IMR-90 (cell line): ENCODE measurements at regions not wholly inside any gene's neighbourhood (a gene's known extent, or its start where the extent isn't known, plus 50 kb on each side); places are given as distances from the start of the nearest gene placed in this dataset.

Experiments used
- ATAC-seq: fragments of 200-7000 bp; cut with Tn5 transposase; 2 replicates; pipeline ENCODE4 v1.9.1; 2020; ENCODE audit warnings: low read depth, mild to moderate bottlenecking, moderate library complexity
- BruUV-seq: library from RNA; stranded (reverse); fragments of 400-500 nt; replicated peaks from 2 replicates; lab custom pipeline; 2021; lab: Mats Ljungman, UMichigan
- CTCF ChIA-PET: fragments of 300-600 bp; formaldehyde crosslinking; extraction: SDS; loops from one replicate; lab custom pipeline; 2021; ENCODE audit warnings: antibody characterized with exemption; lab: Yijun Ruan, JAX
- POLR2A ChIA-PET: fragments of 300-600 bp; sonication (Branson Sonifier 250); formaldehyde crosslinking; loops from one replicate; lab custom pipeline; 2022; ENCODE audit warnings: antibody characterized with exemption; ENCODE audit not compliant: unreplicated experiment; lab: Charles Lee
- DNase-seq: peaks from one replicate; pipeline ENCODE4 v3.0.0; 2013
- H2AFZ ChIP-seq: replicated peaks from 2 replicates; pipeline ENCODE3; 2013; ENCODE audit warnings: low read length, mild to moderate bottlenecking; ENCODE audit not compliant: poor library complexity
- H2AK5ac ChIP-seq: 2 replicates; pipeline ENCODE4 v1.6.1; 2013; ENCODE audit warnings: low read depth, low read length, inconsistent platforms
- H2AK9ac ChIP-seq: replicated peaks from 2 replicates; pipeline ENCODE3; 2013; ENCODE audit warnings: mild to moderate bottlenecking, low read depth, low read length, moderate library complexity; ENCODE audit not compliant: poor library complexity
- H2BK120ac ChIP-seq: 2 replicates; pipeline ENCODE4 v1.6.1; 2013; ENCODE audit warnings: low read depth, low read length, inconsistent platforms
- H2BK15ac ChIP-seq: 3 replicates; pipeline ENCODE4 v1.6.1; 2013; ENCODE audit warnings: low read depth, low read length, inconsistent platforms
- H2BK20ac ChIP-seq: 2 replicates; pipeline ENCODE4 v1.6.1; 2013; ENCODE audit warnings: low read depth, mild to moderate bottlenecking, inconsistent platforms, low read length, moderate library complexity
- H2BK5ac ChIP-seq: 2 replicates; pipeline ENCODE4 v1.6.1; 2013; ENCODE audit warnings: mild to moderate bottlenecking, low read depth, low read length, inconsistent platforms; ENCODE audit not compliant: poor library complexity, severe bottlenecking
- H3K14ac ChIP-seq: replicated peaks from 2 replicates; pipeline ENCODE4 v1.6.1; 2013; ENCODE audit warnings: low read depth, low read length, inconsistent platforms
- H3K18ac ChIP-seq: 2 replicates; pipeline ENCODE4 v1.6.1; 2013; ENCODE audit warnings: low read depth, low read length, control low read depth
- H3K23ac ChIP-seq: 2 replicates; pipeline ENCODE4 v1.6.1; 2013; ENCODE audit warnings: low read depth, low read length, inconsistent platforms
- H3K27ac ChIP-seq: 2 replicates; pipeline ENCODE4 v1.5.1; 2013; ENCODE audit warnings: mild to moderate bottlenecking, control low read depth, low read length; ENCODE audit not compliant: insufficient read depth
- H3K27me3 ChIP-seq: 2 replicates; pipeline ENCODE4 v1.6.1; 2013; ENCODE audit warnings: low read length; ENCODE audit not compliant: control insufficient read depth, insufficient read depth
- H3K36me3 ChIP-seq: 2 replicates; pipeline ENCODE4 v1.6.1; 2013; ENCODE audit warnings: low read length, mixed read lengths; ENCODE audit not compliant: control insufficient read depth, insufficient read depth
- H3K4ac ChIP-seq: 2 replicates; pipeline ENCODE4 v1.6.1; 2013; ENCODE audit warnings: low read depth, low read length, inconsistent platforms
- H3K4me1 ChIP-seq: 2 replicates; pipeline ENCODE4 v1.6.1; 2013; ENCODE audit warnings: low read length, mixed read lengths; ENCODE audit not compliant: control insufficient read depth, insufficient read depth
- H3K4me2 ChIP-seq: 2 replicates; pipeline ENCODE4 v1.6.1; 2013; ENCODE audit warnings: low read depth, mild to moderate bottlenecking, control low read depth, low read length, moderate library complexity
- H3K4me3 ChIP-seq: 2 replicates; pipeline ENCODE4 v1.5.1; 2013; ENCODE audit warnings: low read depth, mild to moderate bottlenecking, control low read depth, low read length, moderate library complexity; ENCODE audit not compliant: insufficient read depth
- H3K56ac ChIP-seq: 2 replicates; pipeline ENCODE4 v1.6.1; 2013; ENCODE audit warnings: low read length, inconsistent platforms; ENCODE audit not compliant: insufficient read depth; ENCODE audit errors: extremely low read depth
- H3K79me1 ChIP-seq, 2 experiments: 2 replicates each; pipeline ENCODE4 v1.6.1; 2013; ENCODE audit warnings: low read length in 2 of 2, inconsistent platforms in 1 of 2, low read depth in 1 of 2
- H3K9ac ChIP-seq: 2 replicates; pipeline ENCODE4 v1.6.1; 2013; ENCODE audit warnings: low read depth, low read length, control low read depth
- H3K9me1 ChIP-seq: 2 replicates; pipeline ENCODE4 v1.6.1; 2013; ENCODE audit warnings: low read length, inconsistent platforms; ENCODE audit not compliant: insufficient read depth
- H3K9me3 ChIP-seq: 2 replicates; pipeline ENCODE4 v1.6.1; 2013; ENCODE audit warnings: low read length; ENCODE audit not compliant: control insufficient read depth, insufficient read depth
- H4K20me1 ChIP-seq: 2 replicates; pipeline ENCODE4 v1.6.1; 2013; ENCODE audit warnings: low read length, inconsistent platforms; ENCODE audit not compliant: insufficient read depth
- H4K5ac ChIP-seq: 2 replicates; pipeline ENCODE4 v1.6.1; 2013; ENCODE audit warnings: mild to moderate bottlenecking, low read depth, low read length, control low read depth
- H4K8ac ChIP-seq, 2 experiments: 2 replicates each; pipeline ENCODE4 v1.6.1; 2013; ENCODE audit warnings: low read depth in 2 of 2, low read length in 2 of 2, control low read depth in 1 of 2, inconsistent platforms in 1 of 2
- H4K91ac ChIP-seq: 2 replicates; pipeline ENCODE4 v1.6.1; 2013; ENCODE audit warnings: low read depth, low read length, inconsistent platforms; ENCODE audit not compliant: insufficient read depth
- CEBPB ChIP-seq: IDR thresholded peaks from 2 replicates; pipeline ENCODE4 v1.6.1; 2012; ENCODE audit warnings: low read depth, low read length, improper control_type of control experiment
- CHD1 ChIP-seq: IDR thresholded peaks from 2 replicates; pipeline ENCODE4 v1.6.1; 2012; ENCODE audit warnings: low read depth, low read length, improper control_type of control experiment
- ELK1 ChIP-seq: fragments of 150-350 bp; IDR thresholded peaks from 2 replicates; pipeline ENCODE4 v1.6.1; 2016; ENCODE audit warnings: low read depth, mild to moderate bottlenecking, low read length, moderate library complexity, borderline replicate concordance
- FOS ChIP-seq: fragments of 150-350 bp; IDR thresholded peaks from 2 replicates; pipeline ENCODE4 v1.6.1; 2016; ENCODE audit warnings: low read depth, low read length
- MAFK ChIP-seq: IDR thresholded peaks from 2 replicates; pipeline ENCODE4 v1.6.1; 2012; ENCODE audit warnings: low read depth, low read length, improper control_type of control experiment
- MAZ ChIP-seq: IDR thresholded peaks from 2 replicates; pipeline ENCODE4 v1.6.1; 2012; ENCODE audit warnings: low read depth, mild to moderate bottlenecking, low read length, improper control_type of control experiment, moderate library complexity, borderline replicate concordance
- MXI1 ChIP-seq: IDR thresholded peaks from 2 replicates; pipeline ENCODE4 v1.6.1; 2012; ENCODE audit warnings: low read depth, mild to moderate bottlenecking, low read length, moderate library complexity, borderline replicate concordance
- NFE2L2 ChIP-seq: fragments of 150-350 bp; IDR thresholded peaks from 2 replicates; pipeline ENCODE4 v1.6.1; 2016; ENCODE audit warnings: low read depth, mild to moderate bottlenecking, low read length
- POLR2A ChIP-seq: IDR thresholded peaks from 2 replicates; pipeline ENCODE4 v1.6.1; 2012; ENCODE audit warnings: mild to moderate bottlenecking, low read depth, low read length
- RAD21 ChIP-seq: IDR thresholded peaks from 2 replicates; pipeline ENCODE4 v1.6.1; 2012; ENCODE audit warnings: low read length, improper control_type of control experiment
- RCOR1 ChIP-seq: IDR thresholded peaks from 2 replicates; pipeline ENCODE4 v1.6.1; 2012; ENCODE audit warnings: mild to moderate bottlenecking, low read length, improper control_type of control experiment; ENCODE audit not compliant: insufficient replicate concordance
- RFX5 ChIP-seq: IDR thresholded peaks from 2 replicates; pipeline ENCODE4 v1.8.0; 2012; ENCODE audit warnings: low read depth, mild to moderate bottlenecking, low read length, moderate library complexity
- SMC3 ChIP-seq: fragments of 150-350 bp; IDR thresholded peaks from 2 replicates; pipeline ENCODE4 v1.6.1; 2016; ENCODE audit warnings: low read depth, mild to moderate bottlenecking, antibody characterized with exemption, low read length, moderate library complexity
- WGBS, 2 experiments: methylation state at CpG; one replicate each; pipeline versions ENCODE4 v1.1.5 to v1.1.7; 2013; ENCODE audit warnings: missing lambda C conversion rate in 2 of 2; ENCODE audit not compliant: insufficient read length in 1 of 2; ENCODE audit errors: extremely low coverage in 2 of 2; 5-methylcytosine and 5-hydroxymethylcytosine counted together
- dilution Hi-C: fragments of 300-500 bp; cut with HindIII; formaldehyde crosslinking; loops from one replicate; pipeline ENCODE4 v1.14.3; 2018; ENCODE audit warnings: low sequenced_read_pairs; ENCODE audit not compliant: unreplicated experiment
- in situ Hi-C: fragments of 300-500 bp; cut with MboI; formaldehyde crosslinking; loops from 3 replicates; pipeline ENCODE4 v1.14.3; 2019; ENCODE audit warnings: low sequenced_read_pairs, inconsistent platforms, mixed read lengths
- intact Hi-C: fragments of 100-400 bp; cut with micrococcal nuclease; formaldehyde crosslinking; loops from 2 replicates; pipeline ENCODE4 v1.10.0; 2022
- TF ChIP-seq, protein P1 (sequence below): fragments of 150-350 bp; IDR thresholded peaks from 2 replicates; pipeline ENCODE4 v1.6.1; 2017; ENCODE audit warnings: mild to moderate bottlenecking, antibody characterized with exemption, low read length, low read depth
- TF ChIP-seq, protein P2 (sequence below): conservative IDR thresholded peaks from 2 replicates; pipeline ENCODE4 v1.5.1; 2012; ENCODE audit warnings: mild to moderate bottlenecking, low read depth, low read length, improper control_type of control experiment

DNA sequence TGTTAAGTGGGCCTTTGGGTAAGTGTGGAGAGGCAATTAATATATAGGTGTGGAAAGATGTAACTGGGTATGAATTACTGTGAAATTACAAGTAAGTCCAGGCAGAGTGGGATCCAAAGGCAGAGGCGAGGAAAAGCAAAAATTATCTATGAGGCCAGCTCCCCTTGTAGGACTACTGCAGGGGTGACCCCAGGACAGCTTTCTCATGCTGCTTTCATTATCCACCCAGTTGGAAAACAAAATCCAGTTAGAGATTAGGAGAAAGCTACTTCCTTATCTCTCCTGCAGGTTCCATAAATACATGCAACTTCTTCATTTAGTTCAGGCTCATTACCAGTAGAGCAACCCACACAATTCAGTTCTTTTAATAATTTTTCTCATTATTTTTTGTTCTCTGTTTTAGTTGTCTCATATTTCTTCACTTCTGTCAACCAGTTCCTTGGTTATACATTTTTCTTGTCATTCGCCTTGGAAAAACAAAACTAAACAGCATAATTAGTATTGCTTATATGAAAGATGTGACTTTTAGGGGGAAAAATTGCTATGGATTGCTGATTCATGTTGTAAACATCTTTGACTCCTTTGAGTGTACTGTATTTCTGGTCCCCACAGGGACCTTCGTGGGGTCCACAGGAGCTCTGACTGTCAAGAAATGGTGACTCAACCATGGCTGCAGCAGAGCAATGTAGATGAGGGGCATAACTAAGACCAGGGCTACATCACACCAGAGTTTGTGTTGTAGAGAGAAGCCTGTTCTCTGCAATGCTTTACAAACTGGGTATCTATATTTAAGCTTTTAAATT is 110.4 kb upstream of the PARD3B start:
- H3K56ac ChIP-seq = no peak overlapping the region
- H3K9me3 ChIP-seq = 0 out of 2 replicates have a peak, but pooled peaks cover 4% of the 10 kb centered on the region
- no peak overlapping the region for H3K27ac ChIP-seq
- no peak overlapping the region for H3K4me2 ChIP-seq
- H3K36me3 ChIP-seq = no peaks in the 10 kb centered on the region
- no peak overlapping the region for H3K18ac ChIP-seq
- dilution Hi-C loops (no loop called here), intact Hi-C loops (no loop called here), in situ Hi-C loops (no loop called here)
- H2AK9ac ChIP-seq = no peak overlapping the region
- no peak overlapping the region for H3K4ac ChIP-seq
- H3K79me1 ChIP-seq = no peaks in the 10 kb centered on the region
- BruUV-seq = no TSS peak
- H2AFZ ChIP-seq = no peak overlapping the region
- no peak overlapping the region for H3K23ac ChIP-seq
- ChIA-PET CTCF (interaction anchor here (1.1 kb wide), 1 partner anchor 19 kb away, joined by 3 read pairs; no protein-coding TSS in a partner anchor), POLR2A (no interaction called here)
- no peak overlapping the region for H4K91ac ChIP-seq
- H3K9me1 ChIP-seq = peaks cover 2% of the 10 kb centered on the region; the same call in 1 of the 2 replicates
- H2AK5ac ChIP-seq = no peak overlapping the region
- peak; percentile 8 for DNase-seq
- no peak overlapping the region for H4K8ac ChIP-seq
- H2BK5ac ChIP-seq = no peak overlapping the region
- no peak overlapping the region for H2BK15ac ChIP-seq
- H4K20me1 ChIP-seq = no peaks in the 10 kb centered on the region
- peaks cover 4% of the 10 kb centered on the region; the same call in 1 of the 2 replicates for H3K4me1 ChIP-seq
- no peaks in the 10 kb centered on the region for H3K27me3 ChIP-seq
- H3K14ac ChIP-seq = no peak overlapping the region
- no peak overlapping the region for H2BK120ac ChIP-seq
- no peak overlapping the region for H3K9ac ChIP-seq
- WGBS, 2 experiments = 29% methylated on average over 1 of the region's 3 CpGs; no CpG with 5 or more reads in 1 of the 2 experiments
- ATAC-seq = peak; percentile 62
- no peak overlapping the region for H2BK20ac ChIP-seq
- H4K5ac ChIP-seq = no peak overlapping the region
- no peak overlapping the region for H3K4me3 ChIP-seq
- TF ChIP-seq, protein P1, sequence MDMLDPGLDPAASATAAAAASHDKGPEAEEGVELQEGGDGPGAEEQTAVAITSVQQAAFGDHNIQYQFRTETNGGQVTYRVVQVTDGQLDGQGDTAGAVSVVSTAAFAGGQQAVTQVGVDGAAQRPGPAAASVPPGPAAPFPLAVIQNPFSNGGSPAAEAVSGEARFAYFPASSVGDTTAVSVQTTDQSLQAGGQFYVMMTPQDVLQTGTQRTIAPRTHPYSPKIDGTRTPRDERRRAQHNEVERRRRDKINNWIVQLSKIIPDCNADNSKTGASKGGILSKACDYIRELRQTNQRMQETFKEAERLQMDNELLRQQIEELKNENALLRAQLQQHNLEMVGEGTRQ = no peak
- TF ChIP-seq RAD21 (no peak), NFE2L2 (no peak), RCOR1 (no peak), CHD1 (no peak), FOS (no peak), MAFK (no peak), RFX5 (no peak), ELK1 (no peak), MAZ (no peak), MXI1 (no peak), SMC3 (no peak), CEBPB (no peak), POLR2A (no peak)
- TF ChIP-seq, protein P2, sequence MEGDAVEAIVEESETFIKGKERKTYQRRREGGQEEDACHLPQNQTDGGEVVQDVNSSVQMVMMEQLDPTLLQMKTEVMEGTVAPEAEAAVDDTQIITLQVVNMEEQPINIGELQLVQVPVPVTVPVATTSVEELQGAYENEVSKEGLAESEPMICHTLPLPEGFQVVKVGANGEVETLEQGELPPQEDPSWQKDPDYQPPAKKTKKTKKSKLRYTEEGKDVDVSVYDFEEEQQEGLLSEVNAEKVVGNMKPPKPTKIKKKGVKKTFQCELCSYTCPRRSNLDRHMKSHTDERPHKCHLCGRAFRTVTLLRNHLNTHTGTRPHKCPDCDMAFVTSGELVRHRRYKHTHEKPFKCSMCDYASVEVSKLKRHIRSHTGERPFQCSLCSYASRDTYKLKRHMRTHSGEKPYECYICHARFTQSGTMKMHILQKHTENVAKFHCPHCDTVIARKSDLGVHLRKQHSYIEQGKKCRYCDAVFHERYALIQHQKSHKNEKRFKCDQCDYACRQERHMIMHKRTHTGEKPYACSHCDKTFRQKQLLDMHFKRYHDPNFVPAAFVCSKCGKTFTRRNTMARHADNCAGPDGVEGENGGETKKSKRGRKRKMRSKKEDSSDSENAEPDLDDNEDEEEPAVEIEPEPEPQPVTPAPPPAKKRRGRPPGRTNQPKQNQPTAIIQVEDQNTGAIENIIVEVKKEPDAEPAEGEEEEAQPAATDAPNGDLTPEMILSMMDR = no peak
